GM19397 (cell line): ENCODE measurements at regions not wholly inside any gene's neighbourhood (a gene's known extent, or its start where the extent isn't known, plus 50 kb on each side); places are given as distances from the start of the nearest gene placed in this dataset.

ENCODE experiments used
- ATAC-seq: cut with Tn5 transposase; IDR thresholded peaks from one replicate; pipeline ENCODE4 v1.9.1; 2021; ENCODE audit warnings: mild to moderate bottlenecking, moderate library complexity; ENCODE audit not compliant: unreplicated experiment

DNA sequence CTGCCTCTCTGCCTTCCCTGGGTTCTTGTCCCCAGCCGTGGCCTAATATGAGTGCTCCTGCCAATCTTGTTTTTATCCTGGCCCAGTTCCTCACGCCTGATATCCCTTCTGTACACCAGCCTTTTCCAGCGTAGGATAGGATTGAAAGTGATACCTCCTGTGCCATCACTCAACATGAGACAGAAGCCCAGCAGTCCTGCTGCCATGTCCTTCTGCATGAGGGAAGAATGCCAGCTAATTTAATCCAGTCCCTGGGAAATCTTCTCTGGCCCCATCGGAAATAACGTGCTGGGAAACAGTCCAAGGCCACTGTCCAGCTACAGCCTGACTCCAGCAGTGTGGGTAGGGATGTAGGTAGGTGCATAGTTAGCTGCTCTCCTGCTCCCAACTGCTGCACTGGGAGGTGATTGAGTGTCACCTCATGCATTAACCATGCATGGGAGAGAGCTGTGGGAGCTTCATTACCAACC lies 92.0 kb upstream of the TPM1 start:
- no peak for ATAC-seq

DNA sequence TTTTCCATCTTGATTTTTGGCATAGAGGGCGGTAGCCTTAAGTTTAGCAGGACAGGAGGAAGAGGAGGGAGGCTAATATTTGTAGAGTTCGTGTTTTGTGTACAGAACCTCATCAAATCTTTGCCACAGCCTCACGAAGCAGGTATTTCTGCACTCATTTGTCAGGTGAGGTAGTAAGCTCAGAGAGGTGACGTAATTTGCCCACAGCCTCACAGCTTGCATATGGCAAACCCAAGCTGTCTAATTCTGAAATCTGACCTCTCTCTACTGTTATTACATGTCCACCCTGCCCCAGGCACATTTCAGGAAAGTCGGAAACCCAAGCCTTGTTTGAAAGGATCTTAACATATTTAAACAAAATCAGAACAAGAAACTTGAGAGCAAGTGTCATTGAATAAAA lies 91.1 kb upstream of the TPM1 start:
- ATAC-seq: no peak

DNA sequence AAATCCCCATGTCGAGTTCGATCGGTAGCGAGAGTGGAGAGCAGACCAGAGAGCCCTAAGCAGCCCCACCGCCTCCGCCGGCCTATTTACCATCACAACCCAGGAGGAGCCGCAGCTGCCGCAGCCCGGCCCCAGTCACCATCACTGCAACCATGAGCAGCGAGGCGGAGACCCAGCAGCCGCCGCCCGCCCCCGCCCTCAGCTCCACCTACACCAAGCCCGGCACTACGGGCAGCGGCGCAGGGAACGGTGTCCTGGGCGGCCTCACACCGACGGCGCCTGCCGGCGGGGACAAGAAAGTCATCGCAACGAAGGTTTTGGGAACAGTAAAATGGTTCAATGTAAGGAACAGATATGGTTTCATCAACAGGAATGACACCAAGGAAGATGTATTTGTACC lies 89.5 kb upstream of the TPM1 start:
- ATAC-seq: no peak

DNA sequence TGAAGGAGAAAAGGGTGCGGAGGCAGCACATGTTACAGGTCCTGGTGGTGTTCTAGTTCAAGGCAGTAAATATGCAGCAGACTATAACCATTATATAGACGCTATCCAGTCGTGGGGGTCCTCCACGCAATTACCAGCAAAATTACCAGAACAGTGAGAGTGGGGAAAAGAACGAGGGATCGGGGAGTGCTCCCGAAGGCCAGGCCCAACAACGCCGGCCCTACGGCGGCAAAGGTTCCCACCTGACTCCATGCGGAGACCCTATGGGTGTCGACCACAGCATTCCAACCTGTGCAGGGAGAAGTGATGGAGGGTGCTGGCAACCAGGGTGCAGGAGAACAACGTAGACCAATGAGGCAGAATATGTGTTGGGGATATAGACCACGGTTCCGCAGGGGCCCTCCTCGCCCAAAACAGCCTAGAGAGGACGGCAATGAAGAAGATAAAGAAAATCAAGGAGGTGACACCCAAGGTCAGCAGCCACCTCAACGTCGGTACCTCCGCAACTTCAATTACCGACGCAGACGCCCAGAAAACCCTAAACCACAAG lies 89.0 kb upstream of the TPM1 start:
- no peak for ATAC-seq

DNA sequence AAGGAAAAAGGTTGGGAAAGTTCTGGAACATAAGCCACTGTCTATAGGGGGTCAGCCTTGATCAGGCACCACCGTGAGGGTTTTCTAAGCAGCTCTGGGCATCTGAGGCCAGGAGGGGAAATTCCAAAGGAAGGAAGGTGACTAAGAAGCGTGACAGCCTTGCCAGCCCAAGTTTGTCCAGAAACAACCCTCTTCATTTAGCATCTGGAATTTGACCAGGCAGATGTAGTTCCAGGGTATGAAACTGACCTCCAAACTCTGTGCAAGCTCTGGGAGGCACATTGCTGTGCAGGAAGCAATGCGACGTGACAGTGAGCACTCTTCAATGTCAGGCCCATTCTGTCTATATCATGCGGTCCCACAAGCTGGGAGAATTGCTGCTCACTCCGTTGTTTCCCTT lies 85.4 kb upstream of the TPM1 start:
- no peak for ATAC-seq

DNA sequence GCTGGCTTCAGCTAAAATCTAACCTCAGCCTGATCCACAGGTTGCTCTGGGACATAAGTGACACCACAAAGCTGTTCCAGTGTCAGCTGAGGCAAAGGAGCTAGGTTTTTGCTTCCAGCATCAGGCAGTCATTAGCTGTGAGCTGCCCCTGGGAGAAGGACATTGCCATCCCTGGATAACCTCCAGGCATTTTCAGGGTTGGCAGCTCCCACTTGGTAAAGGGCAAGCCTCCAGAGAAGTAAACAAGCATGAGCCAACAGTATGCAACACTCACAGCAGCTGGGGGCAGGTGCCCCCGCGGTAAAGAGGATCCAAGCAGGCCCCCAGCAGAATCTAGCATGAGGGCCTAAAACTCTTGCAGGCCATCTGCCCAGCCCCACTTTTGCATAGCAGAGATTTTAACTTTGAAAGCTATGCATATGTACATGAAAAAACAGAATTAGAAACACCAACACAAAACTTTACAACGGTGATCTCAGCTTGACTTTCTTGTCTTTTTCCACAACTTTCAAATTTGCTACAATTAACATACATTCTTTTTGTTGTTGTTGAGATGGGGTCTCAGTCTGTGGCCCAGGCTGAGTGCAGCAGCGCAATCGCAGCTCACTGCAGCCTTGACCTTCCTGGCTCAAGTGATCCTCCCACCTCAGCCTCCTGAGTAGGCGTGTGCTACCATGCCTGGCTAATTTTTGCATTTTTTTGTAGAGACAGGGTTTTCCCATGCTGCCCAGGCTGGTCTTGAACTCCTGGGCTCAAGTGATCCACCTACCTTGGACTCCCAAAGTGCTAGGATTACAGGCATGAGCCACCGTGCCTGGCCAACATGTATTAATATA lies 83.8 kb upstream of the TPM1 start:
- no peak for ATAC-seq

DNA sequence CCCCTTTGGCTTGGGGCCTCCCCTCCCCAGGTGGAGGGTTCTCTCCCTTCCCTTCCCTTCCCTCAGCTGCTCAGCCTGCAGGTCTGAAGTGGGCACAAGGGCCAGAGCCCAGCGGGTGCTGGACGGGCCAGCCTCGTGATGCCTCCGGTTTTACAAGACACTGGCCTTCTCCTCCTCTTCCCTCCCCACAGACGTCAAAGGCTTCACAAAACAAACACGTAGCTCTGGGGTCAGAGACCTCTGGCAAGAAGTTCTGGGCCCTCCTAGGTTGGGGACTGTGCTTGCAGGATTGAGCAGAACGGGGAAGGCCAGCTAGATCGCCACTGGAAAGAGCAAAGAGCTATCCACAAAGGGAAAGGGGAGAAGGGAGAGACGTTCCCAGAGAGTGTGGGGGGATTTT lies 81.4 kb upstream of the TPM1 start:
- no peak for ATAC-seq

DNA sequence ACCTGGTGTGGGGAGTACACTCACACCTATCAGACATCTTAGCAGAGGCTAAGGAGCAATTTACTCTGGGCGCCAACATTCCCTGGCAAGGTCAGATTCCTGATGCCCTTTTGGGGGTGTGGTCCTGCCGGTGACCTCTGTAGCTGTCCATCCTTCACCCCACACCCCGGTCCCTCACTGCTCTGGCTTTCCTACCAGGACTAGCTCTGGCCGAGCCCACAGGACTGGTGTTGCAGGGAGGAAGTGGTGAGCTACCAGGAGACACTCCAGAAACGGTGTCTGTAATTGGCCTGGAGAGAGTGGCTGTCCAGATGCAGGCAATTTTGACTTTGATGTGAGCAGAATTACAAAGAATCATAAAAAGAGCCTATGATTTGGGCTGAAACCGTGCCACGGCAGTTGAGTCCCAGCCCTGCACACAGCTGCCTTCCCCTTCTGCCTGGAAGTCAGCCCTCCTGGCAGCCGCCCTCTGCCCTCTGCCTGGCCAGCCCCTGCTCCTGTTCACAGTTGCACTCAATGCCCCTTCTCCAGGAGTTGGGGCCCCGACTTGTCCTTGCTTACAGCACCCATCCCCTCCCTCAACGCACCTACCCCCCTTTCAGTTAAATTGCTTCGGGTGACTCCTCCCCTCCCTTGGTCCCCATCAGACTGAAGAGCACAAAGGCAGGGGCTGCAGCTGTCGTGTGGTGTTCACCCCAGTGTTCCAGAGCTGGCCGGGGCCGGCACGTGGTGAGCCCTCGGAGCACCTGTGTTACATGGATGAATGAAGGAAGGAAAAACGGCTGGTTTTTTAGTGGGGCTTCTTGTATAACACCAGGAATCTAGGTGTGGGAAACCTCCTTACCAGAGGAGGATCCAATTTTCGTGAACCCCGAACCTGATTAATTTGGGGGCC lies 80.2 kb upstream of the TPM1 start:
- ATAC-seq: no peak

DNA sequence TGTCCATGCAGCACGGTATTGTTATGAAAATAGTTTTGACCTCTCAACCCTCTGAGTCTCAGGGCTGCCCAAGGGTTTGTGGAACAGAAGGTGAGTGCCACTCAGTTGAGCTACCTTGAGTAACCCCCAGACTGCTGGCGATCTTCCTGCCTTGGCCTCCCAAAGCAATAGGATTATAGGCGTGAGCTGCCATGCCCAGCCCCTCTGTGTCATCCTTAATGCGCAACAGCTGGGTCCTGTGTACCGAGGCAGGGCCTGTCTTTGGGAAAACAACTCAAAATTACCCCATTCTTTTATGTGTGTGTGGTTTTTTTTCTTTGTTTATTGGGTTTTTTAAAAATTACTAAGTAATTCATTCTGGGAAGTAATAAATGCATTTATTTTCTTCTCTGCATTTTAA lies 78.3 kb upstream of the TPM1 start:
- ATAC-seq: no peak

DNA sequence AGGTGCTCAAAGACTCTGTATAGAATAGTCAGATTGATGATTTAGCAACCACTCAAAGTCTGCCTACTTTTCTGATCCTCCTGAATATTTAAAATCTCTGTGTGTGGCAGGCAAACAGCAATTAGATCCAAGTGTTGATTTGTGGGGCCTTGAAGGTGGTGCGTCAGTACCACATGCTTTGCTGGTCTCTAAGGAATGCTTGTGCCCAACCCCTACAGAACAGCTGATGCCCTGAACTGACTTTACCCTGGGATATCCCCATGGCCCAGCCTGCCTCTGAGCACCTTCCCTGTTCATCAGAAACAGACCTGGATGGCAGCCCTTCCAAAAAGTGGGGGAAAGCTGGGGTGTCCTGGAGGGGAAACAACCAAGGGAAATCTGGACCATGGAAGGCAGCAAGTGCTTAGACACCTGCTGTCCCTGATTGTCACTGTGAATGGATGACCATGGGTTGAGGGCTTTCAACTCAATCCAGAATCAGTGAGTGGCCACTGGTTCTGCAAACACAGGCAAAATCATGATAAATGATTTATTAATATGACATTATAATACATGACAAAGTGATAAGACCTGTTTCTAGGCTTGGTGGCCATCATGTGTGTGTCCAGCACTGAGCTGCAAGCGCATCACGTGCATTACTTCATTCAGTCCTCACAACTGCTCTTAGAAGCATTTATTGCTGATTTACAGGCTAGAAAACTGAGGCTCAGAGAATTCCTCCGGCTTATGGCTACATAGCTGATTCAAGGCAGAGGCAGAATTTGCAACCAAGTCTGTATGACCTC lies 76.1 kb upstream of the TPM1 start:
- ATAC-seq: no peak

DNA sequence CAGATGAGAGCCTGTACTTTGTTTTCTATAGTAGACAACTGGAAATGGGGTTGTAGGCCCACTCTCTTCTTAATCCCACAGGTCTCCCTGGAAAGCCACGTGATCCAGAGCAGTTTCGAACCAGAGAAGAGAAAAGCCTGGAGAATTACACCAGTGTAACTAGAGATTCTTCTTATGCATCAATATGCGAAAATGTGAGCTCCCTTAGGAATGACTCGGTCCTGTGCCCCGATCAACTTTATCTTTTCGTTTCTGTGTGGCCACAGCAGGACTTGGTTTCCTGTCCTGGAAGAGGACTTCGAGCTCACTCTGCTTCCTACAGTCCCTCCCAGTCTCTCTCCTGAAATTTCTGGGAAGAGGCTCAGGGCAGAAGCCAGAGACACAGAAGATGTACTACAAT lies 73.8 kb upstream of the TPM1 start:
- no peak for ATAC-seq

DNA sequence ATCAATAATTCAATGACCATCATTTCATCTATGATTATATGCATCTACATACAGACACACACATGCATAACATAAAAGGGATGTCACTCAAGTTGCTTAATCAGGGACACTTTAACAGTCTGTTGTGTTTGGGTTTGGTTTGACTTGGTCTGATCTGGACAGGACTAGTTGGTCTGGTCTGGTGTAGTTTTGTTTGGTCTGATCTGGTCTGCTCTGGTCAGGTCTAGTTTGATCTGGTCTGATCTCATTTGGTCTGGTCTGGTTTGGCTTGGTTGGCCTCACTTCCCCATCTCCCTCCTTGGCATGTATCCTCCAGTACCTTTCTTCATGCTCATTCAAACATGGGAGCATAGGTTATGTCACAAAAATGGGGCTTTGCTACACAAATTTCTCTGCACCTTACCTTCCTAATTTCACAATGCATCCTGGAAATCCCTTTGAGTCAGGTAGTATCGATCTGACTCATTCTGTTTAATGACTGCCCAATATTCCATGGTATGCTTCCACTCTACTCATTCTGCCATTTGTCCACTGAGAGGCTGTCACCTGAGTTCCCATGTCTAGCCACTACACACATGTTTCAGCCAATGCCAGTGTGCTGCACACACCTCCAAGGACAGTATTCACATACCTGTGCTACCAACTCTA lies 73.0 kb upstream of the TPM1 start:
- no peak for ATAC-seq

DNA sequence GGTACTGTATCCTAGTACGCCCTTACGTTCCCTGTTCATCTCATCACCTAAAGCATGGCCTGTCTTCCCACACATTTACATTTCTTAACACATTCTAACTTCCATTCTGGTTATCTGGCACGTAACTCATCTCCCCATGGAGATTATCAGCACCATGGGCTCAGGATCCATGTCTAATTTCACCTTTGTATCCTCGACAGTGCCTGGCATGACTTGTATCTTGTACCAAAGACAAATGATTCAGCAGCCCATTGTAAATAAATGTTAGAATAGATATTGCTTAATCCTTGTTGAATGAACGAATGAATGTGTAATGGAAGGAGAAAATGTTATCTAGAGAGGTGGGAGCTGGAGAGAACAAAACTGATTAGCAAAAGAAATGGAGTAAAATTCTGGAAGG lies 69.7 kb upstream of the TPM1 start:
- ATAC-seq: no peak

DNA sequence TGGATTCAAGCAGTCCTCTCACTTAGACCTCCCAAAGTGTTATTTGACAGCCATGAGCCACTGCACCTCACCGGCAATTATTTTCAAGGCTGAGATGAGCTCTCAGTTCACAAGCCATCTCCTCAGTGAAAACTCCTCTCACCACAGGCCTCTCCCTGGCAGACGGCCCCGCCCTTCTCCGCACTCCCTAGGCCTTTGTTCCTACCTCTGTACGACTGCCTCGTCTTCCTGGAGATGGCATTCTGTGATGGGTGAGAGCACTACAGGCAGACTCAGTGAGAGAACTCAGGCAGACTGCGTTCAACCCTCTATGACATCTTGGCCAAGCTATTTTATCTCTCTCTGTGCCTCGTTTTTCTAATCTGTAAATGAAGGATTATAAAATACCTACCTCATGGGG lies 67.0 kb upstream of the TPM1 start:
- no peak for ATAC-seq

DNA sequence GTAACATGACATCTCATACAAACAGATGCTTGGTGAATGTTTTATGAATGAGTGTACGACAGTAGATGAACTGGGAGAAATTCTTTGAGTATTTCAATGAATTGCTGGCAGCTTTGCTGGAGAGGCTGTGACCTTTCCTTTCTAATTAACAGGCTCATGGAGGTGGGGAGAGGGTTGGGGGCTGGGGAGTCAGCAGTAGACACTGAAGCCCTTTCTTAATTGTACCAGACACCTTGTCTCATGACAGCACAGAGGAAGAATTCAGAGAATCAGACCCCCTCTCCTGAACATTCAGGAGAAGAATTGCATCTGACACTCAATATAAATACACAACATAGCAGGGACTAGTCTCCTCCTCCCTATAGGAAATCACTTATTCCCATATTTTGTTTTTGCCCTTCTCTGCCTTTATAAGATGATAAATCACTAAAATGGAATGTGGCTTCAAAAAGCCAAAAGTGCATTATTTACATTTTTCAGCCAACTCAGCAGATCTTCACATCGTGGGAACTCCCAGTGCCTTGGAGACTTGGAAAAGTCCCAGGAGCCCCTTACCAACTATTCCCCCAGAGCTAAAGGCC lies 66.2 kb upstream of the TPM1 start:
- no peak for ATAC-seq

DNA sequence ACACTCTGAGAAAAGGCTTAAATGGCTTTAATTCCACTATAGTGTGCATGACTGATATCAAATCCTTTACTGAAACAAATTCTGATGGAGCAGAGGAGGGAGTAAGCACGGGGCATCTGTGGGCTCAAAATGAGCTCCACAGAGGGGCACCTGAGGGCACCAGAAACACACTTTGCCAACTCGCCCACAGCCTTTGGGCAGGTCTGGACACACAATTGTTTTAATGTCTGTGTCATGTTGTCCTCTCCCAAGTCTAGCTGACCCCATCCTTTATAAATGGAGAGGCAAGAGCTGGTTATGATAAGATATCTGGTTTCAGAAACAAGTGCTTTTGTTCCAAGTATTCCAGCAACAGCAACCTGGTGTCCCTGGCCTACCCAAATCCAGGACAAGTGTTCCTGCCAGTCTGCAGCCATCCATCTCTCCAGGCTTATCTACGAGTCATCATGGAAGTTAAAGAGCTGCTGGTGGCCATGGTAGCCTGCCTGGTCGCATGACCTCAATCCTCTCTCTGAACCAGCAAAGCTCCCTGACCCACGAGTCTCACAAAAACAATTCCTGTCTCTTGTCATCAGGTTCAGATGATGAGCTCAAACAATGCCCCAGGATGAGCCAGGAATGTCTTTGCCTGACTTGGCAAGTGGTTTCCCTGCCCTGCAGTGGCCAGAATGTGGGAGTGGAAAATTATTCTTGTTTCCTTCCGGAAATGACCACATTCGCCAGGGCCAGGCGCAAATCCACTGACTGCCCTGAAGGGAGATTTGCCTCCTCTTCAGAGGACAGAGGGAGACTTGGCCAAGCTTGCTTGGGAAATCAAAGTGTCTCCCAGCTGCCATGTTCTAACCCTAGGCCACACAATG lies 64.4 kb upstream of the TPM1 start:
- ATAC-seq: no peak

DNA sequence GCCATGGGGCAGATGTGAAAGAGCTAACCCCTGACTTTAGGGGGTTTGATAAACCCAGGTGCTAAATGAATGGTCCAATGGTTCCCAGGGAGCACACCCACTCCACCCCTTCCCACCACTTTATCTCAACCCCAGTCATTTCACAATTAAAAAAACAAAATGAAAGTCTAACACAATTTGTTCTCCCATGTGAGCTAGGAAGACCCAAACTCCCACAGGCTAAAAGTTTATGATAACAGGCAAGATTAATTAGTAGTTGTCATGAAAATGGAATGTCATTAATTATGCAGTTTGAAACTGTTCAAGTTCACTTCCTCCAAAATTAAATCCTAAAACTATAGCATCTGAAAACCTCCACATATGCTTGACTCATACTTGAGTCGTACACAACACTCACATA lies 63.3 kb upstream of the TPM1 start:
- ATAC-seq: no peak

DNA sequence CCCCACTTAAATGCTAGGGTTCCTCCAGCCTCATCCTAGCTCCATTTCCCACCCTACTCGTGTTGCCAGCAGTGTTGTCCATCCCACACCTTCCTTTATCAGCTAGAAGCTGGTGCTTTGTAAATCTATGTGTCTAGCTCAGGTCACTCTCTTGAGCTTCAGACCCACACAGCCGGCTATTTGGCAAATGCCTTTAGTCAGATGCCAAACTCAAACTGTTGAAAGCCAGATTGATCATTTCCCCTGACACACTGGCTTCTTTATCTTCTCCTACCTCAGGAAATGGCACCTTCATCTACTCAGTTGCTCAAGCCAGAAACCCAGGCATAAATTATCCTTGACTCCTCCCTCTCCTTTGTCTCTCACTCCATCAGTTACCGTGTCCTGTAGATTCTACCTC lies 61.5 kb upstream of the TPM1 start:
- ATAC-seq: no peak

DNA sequence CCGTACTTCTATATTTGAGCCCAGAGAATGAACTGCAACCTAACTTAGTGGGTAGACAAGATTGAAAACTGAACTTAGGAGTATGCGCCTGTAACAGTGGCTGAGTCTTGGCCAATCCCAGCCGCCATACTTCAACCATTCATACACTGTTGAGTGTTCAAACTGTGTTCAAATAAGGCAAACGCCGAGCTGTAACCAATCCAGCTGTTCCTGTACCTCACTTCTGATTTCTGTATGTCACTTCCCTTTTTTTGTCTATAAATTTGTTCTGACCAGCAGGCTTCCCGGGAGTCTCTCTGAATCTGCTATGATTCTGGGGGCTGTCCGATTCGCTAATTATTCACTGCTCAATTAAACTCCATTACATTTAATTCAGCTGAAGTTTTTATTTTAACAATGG lies 58.6 kb upstream of the TPM1 start:
- no peak for ATAC-seq
